Mucosa of descending colon (tissue), 3 donors: ENCODE measurements at regions not wholly inside any gene's neighbourhood (a gene's known extent, or its start where the extent isn't known, plus 50 kb on each side); places are given as distances from the start of the nearest gene placed in this dataset.

Source experiments
- ATAC-seq: fragments of 200-7000 bp; cut with Tn5 transposase; one replicate; pipeline ENCODE4 v1.9.1; 2020; ENCODE audit warnings: mild to moderate bottlenecking, moderate library complexity
- DNase-seq, 3 donors: peaks; one replicate each; pipeline ENCODE4 v3.0.0-alpha.2; 2020
- H3K36me3 ChIP-seq: fragments of 200-600 bp; one replicate; pipeline ENCODE4 v1.8.0; 2021; ENCODE audit warnings: low read depth, mild to moderate bottlenecking
- H3K4me1 ChIP-seq: fragments of 200-600 bp; one replicate; pipeline ENCODE4 v1.8.0; 2021; ENCODE audit warnings: low read depth, mild to moderate bottlenecking
- H3K4me3 ChIP-seq: fragments of 200-600 bp; one replicate; pipeline ENCODE4 v1.8.0; 2021; ENCODE audit warnings: mild to moderate bottlenecking
- H3K9me3 ChIP-seq: fragments of 200-600 bp; one replicate; pipeline ENCODE4 v1.8.0; 2021; ENCODE audit warnings: mild to moderate bottlenecking
- intact Hi-C, 2 donors: fragments of 100-400 bp; cut with DNase I in 1 of 2; cut with micrococcal nuclease in 1 of 2; formaldehyde crosslinking; loops; one replicate each; pipeline versions ENCODE4 v1.11.0 to v1.11.1; 2022; cut with DNase I, micrococcal nuclease
- TF ChIP-seq, protein P1 (sequence below): fragments of 200-600 bp; IDR thresholded peaks from one replicate; pipeline ENCODE4 v1.8.0; 2022; ENCODE audit warnings: antibody characterized with exemption, mild to moderate bottlenecking
- donor health status: DM: no; HTN: no; CAD: no; lungs with moderate emphysema.
- donor health status: DM: no; HTN: no; CAD: no.
- donor health status: DM: no; HTN: yes; CAD: no.

DNA sequence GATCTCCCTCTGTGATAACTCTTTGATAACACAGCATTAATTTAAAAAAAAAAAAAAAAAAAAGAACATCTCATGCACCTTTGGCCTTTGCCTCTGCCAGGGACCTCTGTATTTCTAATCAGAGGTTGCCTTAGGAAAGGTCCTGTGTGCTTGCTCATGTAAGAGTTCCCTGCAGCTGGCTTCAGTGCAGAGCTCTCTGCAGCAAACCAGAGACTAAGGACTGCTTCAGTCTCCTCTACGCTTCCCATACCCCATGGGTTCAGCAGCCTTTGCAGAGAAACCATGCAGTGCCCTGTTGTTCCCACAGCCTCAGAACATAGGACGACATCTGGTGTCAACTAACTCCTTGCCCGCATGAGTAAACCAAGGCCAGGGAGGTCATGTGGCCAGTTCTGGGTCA is 236.6 kb upstream of the KLHL29 start:
- no peak for ATAC-seq
- H3K4me1 ChIP-seq = no peaks in the 10 kb centered on the region
- H3K4me3 ChIP-seq = no peak overlapping the region
- no peak for DNase-seq
- TF ChIP-seq, protein P1, sequence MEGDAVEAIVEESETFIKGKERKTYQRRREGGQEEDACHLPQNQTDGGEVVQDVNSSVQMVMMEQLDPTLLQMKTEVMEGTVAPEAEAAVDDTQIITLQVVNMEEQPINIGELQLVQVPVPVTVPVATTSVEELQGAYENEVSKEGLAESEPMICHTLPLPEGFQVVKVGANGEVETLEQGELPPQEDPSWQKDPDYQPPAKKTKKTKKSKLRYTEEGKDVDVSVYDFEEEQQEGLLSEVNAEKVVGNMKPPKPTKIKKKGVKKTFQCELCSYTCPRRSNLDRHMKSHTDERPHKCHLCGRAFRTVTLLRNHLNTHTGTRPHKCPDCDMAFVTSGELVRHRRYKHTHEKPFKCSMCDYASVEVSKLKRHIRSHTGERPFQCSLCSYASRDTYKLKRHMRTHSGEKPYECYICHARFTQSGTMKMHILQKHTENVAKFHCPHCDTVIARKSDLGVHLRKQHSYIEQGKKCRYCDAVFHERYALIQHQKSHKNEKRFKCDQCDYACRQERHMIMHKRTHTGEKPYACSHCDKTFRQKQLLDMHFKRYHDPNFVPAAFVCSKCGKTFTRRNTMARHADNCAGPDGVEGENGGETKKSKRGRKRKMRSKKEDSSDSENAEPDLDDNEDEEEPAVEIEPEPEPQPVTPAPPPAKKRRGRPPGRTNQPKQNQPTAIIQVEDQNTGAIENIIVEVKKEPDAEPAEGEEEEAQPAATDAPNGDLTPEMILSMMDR = no peak
- no peaks in the 10 kb centered on the region for H3K9me3 ChIP-seq
- intact Hi-C loops = no loop called here
- no peaks in the 10 kb centered on the region for H3K36me3 ChIP-seq

DNA sequence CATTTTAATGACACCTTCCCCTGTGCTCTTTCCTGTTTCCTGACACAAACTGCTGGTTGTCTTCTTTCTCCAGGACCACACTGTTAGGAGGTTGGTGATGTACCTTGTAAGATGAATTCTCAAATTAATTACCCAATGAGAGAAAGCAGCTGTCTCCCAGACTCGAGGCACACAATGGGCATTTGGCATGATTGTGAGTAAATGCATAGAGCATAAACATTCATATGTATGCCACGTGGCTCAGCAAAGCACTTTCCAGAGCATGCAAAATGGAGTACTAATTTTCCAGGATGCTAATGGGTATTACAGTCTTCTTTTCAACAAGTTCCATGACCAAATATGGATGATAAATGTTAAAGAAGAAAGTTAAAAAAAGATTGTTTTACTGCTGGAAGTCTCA is 235.2 kb upstream of the KLHL29 start:
- TF ChIP-seq, protein P1 = no peak
- H3K36me3 ChIP-seq = no peaks in the 10 kb centered on the region
- DNase-seq = no peak
- no peak overlapping the region for H3K4me3 ChIP-seq
- intact Hi-C loops = no loop called here
- ATAC-seq = no peak
- H3K9me3 ChIP-seq = no peaks in the 10 kb centered on the region
- H3K4me1 ChIP-seq = no peaks in the 10 kb centered on the region

DNA sequence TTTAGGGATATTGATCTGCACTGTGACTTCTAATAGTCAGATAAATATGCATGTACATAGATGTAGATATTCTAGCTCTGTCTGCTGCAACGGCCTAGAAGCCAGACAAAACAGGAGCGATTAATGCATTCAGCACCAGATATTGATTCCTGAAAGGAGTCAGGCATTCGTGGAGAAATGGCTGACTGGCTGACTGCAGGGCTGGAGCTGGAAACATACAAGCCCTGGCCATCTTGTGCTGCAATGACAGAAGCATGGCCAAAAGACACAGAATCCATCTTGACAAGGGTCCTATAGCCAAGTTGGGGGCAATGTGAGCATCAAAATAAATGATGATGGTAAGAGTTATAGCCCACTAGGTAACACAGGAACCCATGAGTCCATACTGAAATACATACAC is 231.5 kb upstream of the KLHL29 start:
- H3K4me3 ChIP-seq = no peak overlapping the region
- intact Hi-C loops = no loop called here
- ATAC-seq (no peak), DNase-seq (no peak)
- H3K36me3 ChIP-seq = no peaks in the 10 kb centered on the region
- no peaks in the 10 kb centered on the region for H3K4me1 ChIP-seq
- TF ChIP-seq, protein P1 = no peak
- H3K9me3 ChIP-seq = no peaks in the 10 kb centered on the region

DNA sequence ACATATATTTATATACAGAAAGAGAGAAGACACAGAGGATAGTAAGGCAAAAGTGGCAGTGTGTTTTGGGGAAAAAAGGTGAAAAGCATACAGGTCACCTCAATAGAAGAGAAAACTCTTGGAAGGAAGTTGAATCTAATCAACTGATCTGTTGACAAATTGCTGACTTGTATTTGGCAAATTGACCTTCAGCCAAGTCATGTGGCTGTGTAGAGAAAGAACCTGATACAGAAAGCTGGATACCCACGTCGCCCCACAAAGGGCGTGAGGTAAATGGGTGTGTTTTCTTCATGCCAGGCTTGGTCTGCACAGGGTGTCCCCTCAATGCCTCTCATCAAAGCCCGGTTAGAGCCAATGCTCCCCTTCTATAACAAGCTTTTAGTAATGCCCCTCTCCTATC is 230.0 kb upstream of the KLHL29 start:
- intact Hi-C loops = no loop called here
- no peaks in the 10 kb centered on the region for H3K4me1 ChIP-seq
- ATAC-seq = no peak

DNA sequence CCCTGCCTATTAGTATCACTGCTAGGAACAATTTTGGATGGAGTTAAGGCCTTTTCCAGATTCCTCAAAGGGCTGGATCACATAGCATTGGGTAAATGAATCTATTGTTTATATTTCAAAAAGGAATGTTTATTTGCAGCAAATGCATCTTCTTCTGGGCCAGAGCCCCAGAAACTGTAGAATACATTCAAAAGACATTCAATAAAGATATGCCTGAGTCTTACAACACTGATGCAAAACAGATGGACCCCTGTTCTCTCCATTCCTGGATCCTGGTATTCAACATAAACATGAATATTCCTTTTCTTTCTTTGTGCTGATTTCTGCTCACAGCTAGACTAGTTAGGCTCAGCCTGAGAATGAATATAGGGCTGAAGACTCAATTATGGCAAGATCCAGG is 227.2 kb upstream of the KLHL29 start:
- ATAC-seq = no peak
- Histone ChIP-seq H3K4me3 (no peak overlapping the region), H3K4me1 (no peaks in the 10 kb centered on the region), H3K9me3 (no peaks in the 10 kb centered on the region), H3K36me3 (no peaks in the 10 kb centered on the region)
- no peak for DNase-seq
- TF ChIP-seq, protein P1 = no peak
- intact Hi-C loops = no loop called here

More for the DNA sequence above, 230.0 kb upstream of the KLHL29 start:
- H3K4me3 ChIP-seq = no peak overlapping the region
- no peaks in the 10 kb centered on the region for H3K36me3 ChIP-seq
- DNase-seq = no peak
- no peaks in the 10 kb centered on the region for H3K9me3 ChIP-seq
- TF ChIP-seq, protein P1 = no peak

DNA sequence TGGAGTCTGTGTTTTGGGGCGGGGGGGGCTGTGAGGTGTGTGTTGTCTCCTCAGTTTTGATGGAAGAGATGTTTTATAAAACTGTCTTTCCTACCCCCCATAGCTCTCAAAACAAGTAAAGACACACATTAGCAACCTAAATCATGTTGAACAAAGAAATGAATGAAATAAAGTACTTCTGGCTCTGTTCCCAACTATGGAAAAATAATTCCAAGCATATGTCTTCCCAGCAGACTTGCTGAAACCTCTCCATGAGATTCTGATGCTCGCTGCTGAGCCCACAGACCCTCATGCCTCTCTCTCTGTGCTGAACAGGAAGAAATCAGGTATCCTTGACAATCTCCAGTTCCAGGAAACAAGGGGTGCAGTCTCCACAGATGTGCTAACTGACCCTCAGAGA is 226.7 kb upstream of the KLHL29 start:
- no peaks in the 10 kb centered on the region for H3K4me1 ChIP-seq
- H3K9me3 ChIP-seq = no peaks in the 10 kb centered on the region
- no peaks in the 10 kb centered on the region for H3K36me3 ChIP-seq
- ATAC-seq = no peak
- intact Hi-C loops = no loop called here
- no peak for DNase-seq
- TF ChIP-seq, protein P1 = no peak
- no peak overlapping the region for H3K4me3 ChIP-seq
